RCC 7860 (cell line): ENCODE measurements at regions not wholly inside any gene's neighbourhood (a gene's known extent, or its start where the extent isn't known, plus 50 kb on each side); places are given as distances from the start of the nearest gene placed in this dataset.

Source experiments
- DNase-seq: peaks from one replicate; pipeline ENCODE4 v3.0.0-alpha.2; 2015; ENCODE audit warnings: low spot score
- FAIRE-seq: peaks from 2 replicates; lab custom pipeline; 2012; peaks lifted over from hg19 to GRCh38; lab: Jason Lieb, UNC

DNA sequence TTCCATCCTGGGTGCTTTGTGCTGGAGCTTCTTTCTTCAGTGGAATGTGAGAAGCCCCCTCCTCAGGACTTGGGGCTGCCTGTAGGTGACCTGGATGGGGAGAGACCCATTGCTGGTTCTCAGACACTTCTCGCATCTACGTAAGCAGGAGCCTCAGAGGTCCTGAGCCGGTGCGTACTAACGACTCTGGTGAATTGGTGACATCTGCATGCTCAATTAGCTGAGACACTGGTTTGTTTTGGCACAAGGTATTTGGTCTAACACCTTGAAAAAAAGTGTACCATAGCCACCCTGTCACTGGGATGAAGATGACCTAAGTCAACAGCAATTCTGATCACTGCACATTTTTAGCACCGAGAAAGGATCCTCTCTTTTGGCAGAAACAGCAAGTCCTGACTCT lies 57.7 kb downstream of the LRRC30 start:
- FAIRE-seq: no peak
- no peak for DNase-seq

DNA sequence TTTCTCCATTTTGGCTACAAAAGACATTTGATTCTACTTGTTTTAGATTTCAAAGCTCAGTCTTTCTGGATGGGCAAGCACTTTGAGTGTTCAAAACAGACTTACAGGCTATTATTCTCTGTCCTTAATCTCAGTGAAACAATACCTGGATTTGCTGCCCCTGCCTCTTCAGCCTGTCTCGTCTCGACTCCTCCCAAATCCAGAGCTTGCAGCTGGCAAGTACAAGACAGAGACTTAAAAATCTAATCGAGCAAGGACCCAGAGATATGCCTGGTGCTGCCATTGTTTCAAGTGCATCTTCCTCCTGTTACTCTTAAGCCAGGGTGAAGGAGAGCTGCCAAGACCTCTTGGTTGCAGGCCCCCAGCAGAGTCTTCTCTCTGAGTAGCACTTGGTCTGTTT lies 59.2 kb downstream of the LRRC30 start:
- DNase-seq (no peak), FAIRE-seq (no peak)

DNA sequence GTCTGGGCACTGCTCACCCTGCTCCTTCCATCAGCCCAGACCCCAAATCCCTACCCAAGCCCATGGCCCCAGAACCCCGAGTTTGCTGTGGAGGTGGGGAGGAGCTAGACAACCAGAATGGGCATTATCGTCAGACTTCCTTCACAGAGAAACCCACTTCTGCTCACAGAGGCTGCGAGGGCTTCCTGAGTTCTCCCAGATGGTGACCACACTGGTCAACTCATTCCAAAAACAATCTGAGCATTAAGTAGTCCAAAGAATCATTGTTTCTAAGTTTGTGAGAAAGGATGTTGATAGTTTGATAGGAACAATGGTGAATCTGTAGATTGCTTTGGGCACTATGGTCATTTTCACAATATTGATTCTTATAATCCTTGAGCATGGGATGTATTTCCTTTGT lies 60.2 kb downstream of the LRRC30 start:
- FAIRE-seq (no peak), DNase-seq (no peak)

GRCh38 chr18:7298149-7298548 lies 67.3 kb downstream of the LRRC30 start:
- FAIRE-seq: no peak

GRCh38 chr18:7301094-7301493 lies 70.2 kb downstream of the LRRC30 start:
- FAIRE-seq (no peak), DNase-seq (no peak)

More at GRCh38 chr18:7298149-7298548, 67.3 kb downstream of the LRRC30 start:
- no peak for DNase-seq

DNA sequence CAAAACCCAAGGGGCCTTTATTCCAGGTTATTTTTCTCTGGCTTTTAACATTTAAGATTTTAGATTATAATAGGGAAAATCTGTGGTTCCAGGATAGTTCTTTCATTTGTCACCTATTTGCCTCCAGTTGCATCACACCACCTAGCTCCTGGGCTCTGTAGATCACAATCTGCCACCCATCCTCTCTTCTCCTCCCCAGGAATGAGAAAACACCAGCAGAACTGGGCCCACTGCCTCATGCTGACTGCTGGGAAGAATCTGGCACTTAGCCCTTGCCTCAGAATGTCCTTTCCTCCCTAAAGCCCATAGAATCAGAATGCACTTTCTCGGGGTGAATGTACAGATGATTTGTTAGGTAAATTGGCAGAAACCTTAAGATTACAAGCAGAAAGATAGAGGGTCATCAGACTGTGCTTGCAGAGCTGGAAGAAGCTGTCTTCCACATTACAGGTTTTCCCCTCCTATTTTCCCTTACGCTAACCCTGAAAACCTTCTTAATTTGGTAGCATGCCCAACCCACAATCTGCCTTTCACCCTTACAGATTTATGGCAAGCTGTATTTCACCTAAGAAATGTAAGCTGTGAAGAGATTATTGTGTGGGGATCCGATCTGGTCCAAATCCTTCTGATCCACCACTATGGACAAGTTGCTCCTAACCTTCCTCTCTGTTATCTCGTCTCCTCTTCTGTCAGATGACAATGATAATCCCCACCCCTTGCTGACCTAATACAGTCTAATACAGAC lies 72.6 kb downstream of the LRRC30 start:
- DNase-seq (no peak), FAIRE-seq (no peak)

DNA sequence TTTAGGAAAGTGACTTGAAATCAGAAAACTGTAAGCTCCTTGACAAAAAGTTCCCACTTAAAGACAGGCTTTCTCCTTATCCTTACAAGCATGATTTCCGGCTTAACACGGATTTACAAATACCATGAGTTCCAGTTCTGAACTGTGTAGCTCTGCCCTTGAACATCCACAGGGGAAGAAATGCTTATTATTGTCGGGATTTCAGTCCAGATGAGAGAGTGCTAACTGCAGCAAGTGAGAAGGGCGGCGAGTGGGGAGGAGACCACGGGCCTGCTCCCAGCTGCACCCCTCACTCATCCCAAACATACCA lies 73.1 kb downstream of the LRRC30 start:
- DNase-seq: no peak
- no peak for FAIRE-seq

DNA sequence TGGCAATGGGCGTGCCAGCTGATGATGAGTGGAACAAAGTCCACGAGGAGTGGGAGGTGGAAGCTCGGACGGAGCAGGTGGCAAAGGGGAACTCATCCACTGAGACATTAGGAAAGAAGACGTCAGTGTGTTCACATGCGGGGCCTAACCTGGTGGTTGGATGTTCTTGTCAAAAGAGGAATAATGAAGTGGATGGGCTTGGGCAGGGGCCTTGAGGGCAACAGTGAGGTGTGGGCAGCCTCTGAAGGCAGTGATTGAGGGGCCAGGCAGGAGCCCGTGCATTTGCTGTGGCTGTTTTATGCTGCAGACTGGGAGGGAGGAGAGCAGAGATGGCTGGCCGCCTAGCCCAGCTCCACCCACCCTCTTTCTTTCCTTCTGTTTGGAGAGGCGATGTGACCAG lies 74.5 kb downstream of the LRRC30 start:
- FAIRE-seq (no peak), DNase-seq (no peak)

DNA sequence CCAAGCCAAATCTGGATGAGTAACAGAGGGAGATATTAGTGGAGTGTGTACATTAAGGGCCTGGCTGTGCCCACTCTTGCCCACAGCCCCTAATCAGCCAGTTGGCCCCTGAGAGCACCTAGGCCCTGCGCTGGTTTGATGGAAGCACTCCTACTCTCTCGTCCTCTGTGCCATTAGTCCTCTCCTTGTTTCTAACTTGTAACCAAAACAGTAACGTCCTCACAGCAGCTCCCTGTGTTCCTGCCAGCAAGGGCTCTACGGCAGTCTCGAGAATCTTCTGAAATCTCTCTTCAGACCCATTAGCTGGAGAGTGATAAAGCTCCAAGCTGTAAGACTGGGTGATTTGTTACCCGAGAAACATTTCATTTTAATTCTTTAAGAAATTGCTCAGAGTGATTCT lies 76.1 kb downstream of the LRRC30 start:
- no peak for DNase-seq
- no peak for FAIRE-seq

DNA sequence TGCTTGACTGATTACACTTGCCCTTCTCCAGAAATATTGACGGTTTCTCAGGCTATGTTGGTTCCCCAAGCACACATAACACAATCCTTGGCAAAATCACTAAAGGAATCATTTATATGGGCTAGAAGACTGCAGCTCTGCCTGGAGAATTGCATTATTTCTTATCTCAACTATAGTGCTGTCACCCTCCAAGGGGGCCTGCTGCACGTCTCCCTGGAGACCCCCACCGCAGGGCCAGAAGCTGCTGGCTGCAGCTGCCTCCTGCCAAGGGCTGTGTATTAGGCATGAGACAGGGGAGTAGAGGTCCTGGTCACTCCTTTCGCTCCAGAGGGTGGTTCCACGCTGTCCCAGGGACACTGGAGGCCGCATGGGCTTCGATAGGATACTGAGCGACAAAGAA lies 76.6 kb downstream of the LRRC30 start:
- FAIRE-seq (no peak), DNase-seq (no peak)

DNA sequence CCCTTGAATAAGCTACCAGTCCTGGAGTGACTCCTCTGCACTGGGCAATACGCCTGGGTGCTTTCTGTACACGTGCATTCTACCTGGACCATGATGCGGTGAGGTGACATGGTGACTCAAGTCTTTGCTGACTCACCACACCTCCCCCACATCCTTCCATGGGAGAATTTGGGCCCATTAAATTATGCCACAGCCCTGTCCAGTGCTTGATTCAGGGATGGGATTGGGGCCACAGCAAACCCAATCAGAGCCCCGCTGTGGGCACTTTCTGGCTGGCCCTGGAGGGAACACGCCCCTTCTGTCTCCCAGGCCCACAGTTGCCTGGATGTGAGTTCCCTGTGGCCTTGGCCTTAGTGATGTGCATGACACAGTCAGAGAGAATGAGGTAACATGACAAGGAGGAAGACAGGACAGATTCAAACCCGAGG lies 86.9 kb downstream of the LRRC30 start:
- DNase-seq (peak; percentile 44), FAIRE-seq (no peak)

DNA sequence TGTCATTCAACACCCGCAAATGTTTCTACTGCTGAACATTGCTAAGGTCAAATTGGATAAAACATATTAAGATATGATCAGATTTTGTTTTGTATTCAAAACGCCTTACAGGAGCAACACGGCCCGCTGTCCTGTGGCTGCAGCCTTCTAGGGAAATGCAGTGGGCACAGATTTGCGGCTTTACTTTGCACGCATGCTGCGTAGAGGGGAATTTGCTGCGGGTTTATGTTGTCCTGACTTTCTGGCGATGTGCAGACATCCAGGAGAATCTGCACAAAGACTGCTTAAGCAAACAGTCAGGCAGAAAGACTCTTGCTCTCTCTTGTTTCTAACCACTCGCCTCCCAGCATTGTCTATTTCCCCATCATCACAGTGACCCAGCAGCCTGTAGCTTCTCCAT lies 88.3 kb downstream of the LRRC30 start:
- FAIRE-seq: no peak
- no peak for DNase-seq

- no peak for FAIRE-seq
- no peak for DNase-seq
These were observed 90.9 kb downstream of the LRRC30 start for GRCh38 chr18:7321831-7322230.

- FAIRE-seq: no peak
- no peak for DNase-seq
These were observed 92.1 kb downstream of the LRRC30 start for GRCh38 chr18:7322817-7323485.

DNA sequence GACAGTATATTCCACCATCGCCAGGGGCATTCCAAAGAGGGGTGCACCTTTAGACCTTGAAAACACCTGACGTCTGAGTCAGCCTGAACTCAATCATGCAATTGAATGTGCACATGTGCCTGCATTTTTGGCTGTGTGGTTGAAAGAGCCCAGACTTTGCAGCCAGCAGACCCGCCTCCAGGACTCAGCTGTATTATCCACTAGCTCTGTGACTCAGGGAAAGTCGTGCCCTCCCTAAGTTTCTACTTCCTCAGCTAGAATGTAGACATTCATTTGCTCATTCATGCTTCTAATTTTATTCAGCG lies 94.2 kb downstream of the LRRC30 start:
- no peak for FAIRE-seq
- peak; percentile 8 for DNase-seq

GRCh38 chr18:7329016-7329415 lies 98.1 kb downstream of the LRRC30 start:
- no peak for FAIRE-seq

GRCh38 chr18:7332452-7332851 lies 101.6 kb downstream of the LRRC30 start:
- no peak for FAIRE-seq
- no peak for DNase-seq

More at GRCh38 chr18:7329016-7329415, 98.1 kb downstream of the LRRC30 start:
- no peak for DNase-seq

GRCh38 chr18:7333025-7333562 lies 102.2 kb downstream of the LRRC30 start:
- FAIRE-seq: no peak
- no peak for DNase-seq

- FAIRE-seq: no peak
These were observed 104.2 kb downstream of the LRRC30 start for GRCh38 chr18:7334973-7335568.

GRCh38 chr18:7336623-7337022 lies 105.7 kb downstream of the LRRC30 start:
- FAIRE-seq (no peak), DNase-seq (no peak)

More at GRCh38 chr18:7334973-7335568, 104.2 kb downstream of the LRRC30 start:
- DNase-seq: no peak

DNA sequence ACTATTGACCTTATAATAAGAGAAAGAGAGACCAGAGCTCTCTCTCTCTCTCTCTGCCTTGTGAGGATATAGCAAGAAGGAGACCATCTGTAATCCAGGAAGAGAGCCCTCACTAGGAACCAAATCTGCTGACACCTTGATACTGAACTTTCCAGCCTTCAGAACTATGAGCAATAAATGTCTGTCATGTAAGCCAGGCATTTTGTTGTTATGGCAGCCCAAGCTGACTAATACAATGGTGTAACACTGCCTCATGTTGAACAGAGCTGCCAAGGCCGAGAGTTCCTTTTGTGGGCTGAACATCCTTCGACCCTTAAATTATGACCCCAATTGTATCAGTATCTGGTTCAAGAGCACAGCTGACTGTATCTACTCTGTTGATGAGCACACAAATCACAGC lies 108.0 kb downstream of the LRRC30 start:
- no peak for FAIRE-seq
- DNase-seq: no peak
